ENCODE measurements at regions not wholly inside any gene's neighbourhood (a gene's known extent, or its start where the extent isn't known, plus 50 kb on each side); places are given as distances from the start of the nearest gene placed in this dataset.

DNA sequence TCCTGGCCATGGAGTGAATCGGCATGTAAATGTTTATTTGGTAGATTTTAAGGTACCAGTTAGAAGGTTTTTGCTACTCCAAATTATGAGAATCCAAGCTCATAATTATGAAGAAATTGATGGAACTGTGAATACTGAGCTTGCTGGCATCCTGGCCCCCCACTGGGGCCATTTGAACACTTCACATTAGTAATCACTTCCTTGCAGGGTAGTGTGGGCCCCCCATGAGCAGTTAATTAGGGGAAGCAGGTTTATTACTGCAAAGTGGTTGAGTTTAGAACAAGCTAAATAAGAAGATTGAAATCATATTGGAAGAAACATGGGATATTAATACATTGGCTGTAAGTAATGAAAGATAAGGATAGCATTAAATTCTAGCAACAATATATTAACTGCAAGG is 86.7 kb downstream of the S1PR1 start:
- no peaks in the 10 kb centered on the region for H3K9me3 ChIP-seq (ENCODE audit: control insufficient read depth, insufficient read depth, low read depth, low read length)
- H3K27me3 ChIP-seq (ENCODE audit: control insufficient read depth, insufficient read depth, low read length): no peaks in the 10 kb centered on the region
- H3K4me3 ChIP-seq (ENCODE audit: low read depth in 2 of 2, low read length in 2 of 2): no peak overlapping the region
- DNase-seq (ENCODE audit: low read depth, low spot score): no peak
- no peaks in the 10 kb centered on the region for H3K36me3 ChIP-seq (ENCODE audit: control insufficient read depth, insufficient read depth, low read length)
- intact Hi-C loops (cut with micrococcal nuclease; ENCODE audit: unreplicated experiment) (no loop called here), in situ Hi-C loops (cut with HindIII; ENCODE audit: low pct_unique_long_range_greater_than_20kb, low sequenced_read_pairs) (no loop called here)
- no peak for ATAC-seq
- POLR2A ChIA-PET: no interaction called here
- no peaks in the 10 kb centered on the region for H3K4me1 ChIP-seq (ENCODE audit: control insufficient read depth, insufficient read depth, low read length)
- CTCF ChIA-PET: no interaction called here
- BruUV-seq (replicated peaks): no TSS peak
- no peak overlapping the region for H3K27ac ChIP-seq (ENCODE audit: low read length)
- no peak for TF ChIP-seq SIN3A (IDR thresholded peaks at IDR 0.05; ENCODE audit: borderline replicate concordance, insufficient read depth, low read depth, low read length)
- no peak for TF ChIP-seq REST (IDR thresholded peaks at IDR 0.05; ENCODE audit: insufficient read depth in 1 of 2, low read depth in 2 of 2, low read length in 1 of 2)
- no peak for TF ChIP-seq POLR2AphosphoS5 (IDR thresholded peaks at IDR 0.05; ENCODE audit: low read depth, low read length)
- TF ChIP-seq TCF7L2 (IDR thresholded peaks at IDR 0.05; ENCODE audit: low read depth, low read length): no peak
- TF ChIP-seq CTCF (IDR thresholded peaks at IDR 0.05): no peak

GRCh38 chr1:101325144-101325543 is 88.3 kb downstream of the S1PR1 start:
- TF ChIP-seq SIN3A (IDR thresholded peaks at IDR 0.05; ENCODE audit: borderline replicate concordance, insufficient read depth, low read depth, low read length) (no peak), REST (IDR thresholded peaks at IDR 0.05; ENCODE audit: insufficient read depth in 1 of 2, low read depth in 2 of 2, low read length in 1 of 2) (no peak), CTCF (IDR thresholded peaks at IDR 0.05) (no peak), POLR2AphosphoS5 (IDR thresholded peaks at IDR 0.05; ENCODE audit: low read depth, low read length) (no peak), TCF7L2 (IDR thresholded peaks at IDR 0.05; ENCODE audit: low read depth, low read length) (no peak)
- POLR2A ChIA-PET: no interaction called here
- no peak for DNase-seq (ENCODE audit: low read depth, low spot score)
- ATAC-seq: no peak
- Histone ChIP-seq H3K9me3 (ENCODE audit: control insufficient read depth, insufficient read depth, low read depth, low read length) (no peaks in the 10 kb centered on the region), H3K36me3 (ENCODE audit: control insufficient read depth, insufficient read depth, low read length) (no peaks in the 10 kb centered on the region), H3K27ac (ENCODE audit: low read length) (no peak overlapping the region), H3K4me3 (ENCODE audit: low read depth in 2 of 2, low read length in 2 of 2) (no peak overlapping the region), H3K27me3 (ENCODE audit: control insufficient read depth, insufficient read depth, low read length) (no peaks in the 10 kb centered on the region), H3K4me1 (ENCODE audit: control insufficient read depth, insufficient read depth, low read length) (no peaks in the 10 kb centered on the region)
- no TSS peak for BruUV-seq (replicated peaks)
- CTCF ChIA-PET: no interaction called here
- in situ Hi-C loops (cut with HindIII; ENCODE audit: low pct_unique_long_range_greater_than_20kb, low sequenced_read_pairs): no loop called here
- intact Hi-C loops (cut with micrococcal nuclease; ENCODE audit: unreplicated experiment): no loop called here

Data from Panc1 (cell line).